ENCODE measurements at regions not wholly inside any gene's neighbourhood (a gene's known extent, or its start where the extent isn't known, plus 50 kb on each side); places are given as distances from the start of the nearest gene placed in this dataset.

- in situ Hi-C loops (cut with MboI; ENCODE audit: low sequenced_read_pairs in 4 of 4): no loop called here
- no peak overlapping the region for H3K27ac ChIP-seq
- no peaks in the 10 kb centered on the region for H3K9me3 ChIP-seq
- H3K4me3 ChIP-seq: no peak overlapping the region
- peak in 1 of 2 donors; percentile 6 for ATAC-seq
- intact Hi-C loops (cut with DNase I; ENCODE audit: low total_unique reads): no loop called here
- TF ChIP-seq POLR2A (IDR thresholded peaks at IDR 0.05): no peak
- no peak for TF ChIP-seq CTCF (IDR thresholded peaks at IDR 0.05 in 4 of 5, conservative IDR thresholded peaks at IDR 0.05 in 1 of 5)
- no peaks in the 10 kb centered on the region for H3K4me1 ChIP-seq
- H3K27me3 ChIP-seq: no peaks in the 10 kb centered on the region
- no peak for DNase-seq
- no peaks in the 10 kb centered on the region for H3K36me3 ChIP-seq
These were observed 131.3 kb downstream of the FAM43A start for GRCh38 chr3:194816748-194817591.

- Histone ChIP-seq H3K27ac (no peak overlapping the region), H3K9me3 (no peaks in the 10 kb centered on the region), H3K4me1 (no peaks in the 10 kb centered on the region), H3K4me3 (no peak overlapping the region), H3K36me3 (no peaks in the 10 kb centered on the region), H3K27me3 (no peaks in the 10 kb centered on the region)
- intact Hi-C loops (cut with DNase I; ENCODE audit: low total_unique reads) (no loop called here), in situ Hi-C loops (cut with MboI; ENCODE audit: low sequenced_read_pairs in 4 of 4) (no loop called here)
- TF ChIP-seq CTCF (IDR thresholded peaks at IDR 0.05 in 4 of 5, conservative IDR thresholded peaks at IDR 0.05 in 1 of 5) (no peak), POLR2A (IDR thresholded peaks at IDR 0.05) (no peak)
- peak in 1 of 2 donors; percentile 19 for ATAC-seq
- DNase-seq: no peak
These were observed 131.9 kb downstream of the FAM43A start for GRCh38 chr3:194817592-194817930.

DNA sequence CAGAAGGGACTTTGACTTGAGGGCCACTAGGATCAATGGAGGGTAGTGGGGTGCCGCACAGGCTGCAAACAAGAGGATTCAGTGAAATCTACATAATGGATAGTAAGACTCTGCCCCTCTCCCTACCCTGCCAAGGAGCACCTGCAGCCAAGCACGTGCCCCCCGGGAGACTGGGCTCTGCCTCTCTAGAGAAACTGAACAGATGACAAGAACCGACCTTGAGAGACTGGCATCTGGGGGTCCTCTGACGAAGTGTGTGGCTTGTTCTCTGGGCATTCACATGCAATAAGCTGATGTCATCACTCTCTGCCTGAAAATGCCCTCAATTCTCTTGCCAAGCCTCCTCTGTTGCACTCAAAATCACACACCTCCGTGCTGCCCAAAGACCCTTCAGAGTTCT is 132.3 kb downstream of the FAM43A start:
- ATAC-seq: no peak
- Histone ChIP-seq H3K9me3 (no peaks in the 10 kb centered on the region), H3K4me1 (no peaks in the 10 kb centered on the region), H3K4me3 (no peak overlapping the region), H3K27ac (no peak overlapping the region), H3K27me3 (no peaks in the 10 kb centered on the region), H3K36me3 (no peaks in the 10 kb centered on the region)
- in situ Hi-C loops (cut with MboI; ENCODE audit: low sequenced_read_pairs in 4 of 4) (no loop called here), intact Hi-C loops (cut with DNase I; ENCODE audit: low total_unique reads) (no loop called here)
- no peak for TF ChIP-seq CTCF (IDR thresholded peaks at IDR 0.05 in 4 of 5, conservative IDR thresholded peaks at IDR 0.05 in 1 of 5)
- no peak for TF ChIP-seq POLR2A (IDR thresholded peaks at IDR 0.05)
- DNase-seq: no peak

DNA sequence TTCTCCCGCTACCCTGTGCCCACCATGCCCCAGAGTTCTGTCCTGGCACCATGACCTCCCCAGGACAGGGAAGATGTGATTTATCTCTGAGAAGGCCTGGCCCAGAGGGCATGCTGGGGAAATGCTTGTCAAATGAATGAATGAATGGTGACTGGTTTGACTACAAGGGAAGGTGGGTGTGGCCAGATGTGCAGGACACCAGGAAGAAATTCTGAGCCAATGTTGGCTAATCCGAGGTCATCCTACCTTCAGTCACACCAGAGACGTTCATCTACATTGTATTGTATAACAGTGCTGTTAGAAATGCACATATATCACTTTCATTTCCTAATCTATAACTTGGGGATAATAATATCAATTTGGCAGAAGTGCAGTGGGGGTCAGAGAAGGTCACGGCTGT is 138.4 kb downstream of the FAM43A start:
- ATAC-seq (peak in 1 of 2 donors; percentile 37), DNase-seq (no peak)
- peak overlapping the region; percentile 38 to 77 (median 67) for H3K27ac ChIP-seq
- no peaks in the 10 kb centered on the region for H3K27me3 ChIP-seq
- in situ Hi-C loops (cut with MboI; ENCODE audit: low sequenced_read_pairs in 4 of 4) (no loop called here), intact Hi-C loops (cut with DNase I; ENCODE audit: low total_unique reads) (loop anchor here (2.0 to 5.0 kb wide), 2 partner anchors 31 to 57 kb away; no protein-coding TSS in a partner anchor)
- peaks cover 19% of the 10 kb centered on the region in 2 donors for H3K4me1 ChIP-seq
- H3K9me3 ChIP-seq: no peaks in the 10 kb centered on the region
- peak overlapping the region in 1 of 4 donors; percentile 16 for H3K4me3 ChIP-seq
- H3K36me3 ChIP-seq: no peaks in the 10 kb centered on the region
- no peak for TF ChIP-seq CTCF (IDR thresholded peaks at IDR 0.05 in 4 of 5, conservative IDR thresholded peaks at IDR 0.05 in 1 of 5)
- no peak for TF ChIP-seq POLR2A (IDR thresholded peaks at IDR 0.05)

Data from gastrocnemius medialis (tissue), 4 donors.